ENCODE measurements at regions not wholly inside any gene's neighbourhood (a gene's known extent, or its start where the extent isn't known, plus 50 kb on each side); places are given as distances from the start of the nearest gene placed in this dataset.

- TF ChIP-seq ZNF318 (CRISPR knock-in tag; IDR thresholded peaks at IDR 0.05) = no peak
- no peak for TF ChIP-seq DMAP1 (CRISPR knock-in tag; IDR thresholded peaks at IDR 0.05)
- no peak for TF ChIP-seq SNAPC5 (CRISPR knock-in tag; IDR thresholded peaks at IDR 0.05; ENCODE audit: borderline replicate concordance)
- no peak for TF ChIP-seq ZMAT3 (CRISPR knock-in tag; conservative IDR thresholded peaks at IDR 0.05)
Measured at GRCh38 chr14:98417001-98417400, 855.0 kb downstream of the BCL11B start (continued).

- FAIRE-seq = no peak
- H3K4me2 ChIP-seq (ENCODE audit: low read depth, low read length) = no peak overlapping the region
- no peaks in the 10 kb centered on the region for H3K79me2 ChIP-seq (ENCODE audit: insufficient read depth, low read length)
- no TSS peak for BruUV-seq (replicated peaks)
- no peak overlapping the region for H3K9ac ChIP-seq (ENCODE audit: insufficient read depth, low read depth, low read length)
- H3K4me1 ChIP-seq (ENCODE audit: insufficient read depth, low read length) = no peaks in the 10 kb centered on the region
- no peak for DNase-seq (ENCODE audit: low spot score)
- CTCF ChIA-PET (ENCODE audit: low intra/inter-chr PET ratio, low total read pairs) = no interaction called here
- in situ Hi-C loops (cut with HindIII; ENCODE audit: extremely low pct_ligation_motif_present, low pct_unique_long_range_greater_than_20kb) (no loop called here), intact Hi-C loops (cut with micrococcal nuclease; ENCODE audit: unreplicated experiment) (no loop called here)
- no peak overlapping the region for H3K27ac ChIP-seq (ENCODE audit: extremely low read length, insufficient read depth, low read length)
- no peaks in the 10 kb centered on the region for H3K27me3 ChIP-seq (ENCODE audit: control insufficient read depth in 1 of 2, insufficient read depth in 2 of 2, low read length in 2 of 2)
- H3K9me3 ChIP-seq (ENCODE audit: low read length) = peaks cover 77% of the 10 kb centered on the region
- no peak for ATAC-seq
- POLR2A ChIA-PET = no interaction called here
- 12% methylated on average over 2 of the region's 2 CpGs for WGBS (ENCODE audit: low lambda C conversion rate)
- no peak overlapping the region for H3K4me3 ChIP-seq (replicated peaks in 1 of 3; ENCODE audit: insufficient read depth in 1 of 3, low read depth in 2 of 3, low read length in 3 of 3)
- TF ChIP-seq ZNF788 (CRISPR knock-in tag; IDR thresholded peaks at IDR 0.05; ENCODE audit: borderline replicate concordance) = no peak
- no peak for TF ChIP-seq SCMH1 (CRISPR knock-in tag; IDR thresholded peaks at IDR 0.05; ENCODE audit: borderline replicate concordance)
- TF ChIP-seq YEATS4 (CRISPR knock-in tag; IDR thresholded peaks at IDR 0.05; ENCODE audit: borderline replicate concordance) = no peak
- no peak for TF ChIP-seq ZNF704 (CRISPR knock-in tag; IDR thresholded peaks at IDR 0.05; ENCODE audit: borderline replicate concordance)
- no peak for TF ChIP-seq HNF4A (CRISPR knock-in tag; IDR thresholded peaks at IDR 0.05)
- TF ChIP-seq ZNF136 (CRISPR knock-in tag; IDR thresholded peaks at IDR 0.05; ENCODE audit: low read depth) = no peak
- TF ChIP-seq ZNF629 (CRISPR knock-in tag; conservative IDR thresholded peaks at IDR 0.05) = no peak
- TF ChIP-seq ATM (IDR thresholded peaks at IDR 0.05; ENCODE audit: borderline replicate concordance) = no peak
- TF ChIP-seq RNF2 (conservative IDR thresholded peaks at IDR 0.05; ENCODE audit: low read depth) = no peak
- no peak for TF ChIP-seq GATAD2A (CRISPR knock-in tag; IDR thresholded peaks at IDR 0.05)
- TF ChIP-seq U2AF1 (optimal IDR thresholded peaks at IDR 0.05; ENCODE audit: low read depth, low read length) = no peak
- H3K36me3 ChIP-seq (replicated peaks in 1 of 2; ENCODE audit: control insufficient read depth in 1 of 2, insufficient read depth in 2 of 2, low read length in 2 of 2) = no peaks in the 10 kb centered on the region
- no peak overlapping the region for H2AFZ ChIP-seq (ENCODE audit: low read length)
- H4K20me1 ChIP-seq (ENCODE audit: insufficient read depth, low read length) = no peaks in the 10 kb centered on the region
Measured at GRCh38 chr14:98428483-98428994, 843.5 kb downstream of the BCL11B start.

Data from HepG2 (cell line).